ENCODE measurements at regions not wholly inside any gene's neighbourhood (a gene's known extent, or its start where the extent isn't known, plus 50 kb on each side); places are given as distances from the start of the nearest gene placed in this dataset.

DNA sequence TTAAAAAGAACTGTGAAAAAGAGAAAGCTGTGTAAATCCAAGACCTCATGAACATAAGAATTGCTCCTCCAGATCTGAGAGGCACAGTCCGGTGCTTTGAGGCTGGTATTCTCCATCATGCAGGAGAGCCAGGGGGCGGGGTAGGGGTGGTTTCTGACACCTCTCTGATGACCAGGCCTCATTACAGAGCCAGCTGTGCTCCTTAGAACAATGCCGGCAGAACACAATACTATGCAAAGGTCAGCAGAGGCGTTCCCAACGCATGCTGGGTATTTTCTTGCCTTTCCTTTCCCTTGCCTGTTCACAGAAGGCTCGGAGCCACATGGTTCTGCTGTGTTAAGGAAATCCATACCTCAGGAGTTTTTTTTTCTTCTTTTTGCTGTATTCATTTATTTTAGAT lies 91.2 kb upstream of the SOD3 start:
- TF ChIP-seq, protein P1, sequence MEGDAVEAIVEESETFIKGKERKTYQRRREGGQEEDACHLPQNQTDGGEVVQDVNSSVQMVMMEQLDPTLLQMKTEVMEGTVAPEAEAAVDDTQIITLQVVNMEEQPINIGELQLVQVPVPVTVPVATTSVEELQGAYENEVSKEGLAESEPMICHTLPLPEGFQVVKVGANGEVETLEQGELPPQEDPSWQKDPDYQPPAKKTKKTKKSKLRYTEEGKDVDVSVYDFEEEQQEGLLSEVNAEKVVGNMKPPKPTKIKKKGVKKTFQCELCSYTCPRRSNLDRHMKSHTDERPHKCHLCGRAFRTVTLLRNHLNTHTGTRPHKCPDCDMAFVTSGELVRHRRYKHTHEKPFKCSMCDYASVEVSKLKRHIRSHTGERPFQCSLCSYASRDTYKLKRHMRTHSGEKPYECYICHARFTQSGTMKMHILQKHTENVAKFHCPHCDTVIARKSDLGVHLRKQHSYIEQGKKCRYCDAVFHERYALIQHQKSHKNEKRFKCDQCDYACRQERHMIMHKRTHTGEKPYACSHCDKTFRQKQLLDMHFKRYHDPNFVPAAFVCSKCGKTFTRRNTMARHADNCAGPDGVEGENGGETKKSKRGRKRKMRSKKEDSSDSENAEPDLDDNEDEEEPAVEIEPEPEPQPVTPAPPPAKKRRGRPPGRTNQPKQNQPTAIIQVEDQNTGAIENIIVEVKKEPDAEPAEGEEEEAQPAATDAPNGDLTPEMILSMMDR (conservative IDR thresholded peaks at IDR 0.05) = no peak
- TF ChIP-seq EZH2 (IDR thresholded peaks at IDR 0.05; ENCODE audit: low read depth) = no peak
